Activated CD8-positive, alpha-beta memory T cell treated with anti-CD3 and anti-CD28 coated beads, Interleukin-2, amount 50 U/mL, for 4 hours (primary cell): ENCODE measurements at regions not wholly inside any gene's neighbourhood (a gene's known extent, or its start where the extent isn't known, plus 50 kb on each side); places are given as distances from the start of the nearest gene placed in this dataset.

Source experiments
- DNase-seq: peaks from one replicate; pipeline ENCODE4 v3.0.0-alpha.2; 2020

- DNase-seq: no peak
Observed at GRCh38 chr22:27212617-27213177, 555.3 kb downstream of the MIAT start.

GRCh38 chr22:27213294-27213693, 555.9 kb downstream of the MIAT start:
- DNase-seq: no peak

DNA sequence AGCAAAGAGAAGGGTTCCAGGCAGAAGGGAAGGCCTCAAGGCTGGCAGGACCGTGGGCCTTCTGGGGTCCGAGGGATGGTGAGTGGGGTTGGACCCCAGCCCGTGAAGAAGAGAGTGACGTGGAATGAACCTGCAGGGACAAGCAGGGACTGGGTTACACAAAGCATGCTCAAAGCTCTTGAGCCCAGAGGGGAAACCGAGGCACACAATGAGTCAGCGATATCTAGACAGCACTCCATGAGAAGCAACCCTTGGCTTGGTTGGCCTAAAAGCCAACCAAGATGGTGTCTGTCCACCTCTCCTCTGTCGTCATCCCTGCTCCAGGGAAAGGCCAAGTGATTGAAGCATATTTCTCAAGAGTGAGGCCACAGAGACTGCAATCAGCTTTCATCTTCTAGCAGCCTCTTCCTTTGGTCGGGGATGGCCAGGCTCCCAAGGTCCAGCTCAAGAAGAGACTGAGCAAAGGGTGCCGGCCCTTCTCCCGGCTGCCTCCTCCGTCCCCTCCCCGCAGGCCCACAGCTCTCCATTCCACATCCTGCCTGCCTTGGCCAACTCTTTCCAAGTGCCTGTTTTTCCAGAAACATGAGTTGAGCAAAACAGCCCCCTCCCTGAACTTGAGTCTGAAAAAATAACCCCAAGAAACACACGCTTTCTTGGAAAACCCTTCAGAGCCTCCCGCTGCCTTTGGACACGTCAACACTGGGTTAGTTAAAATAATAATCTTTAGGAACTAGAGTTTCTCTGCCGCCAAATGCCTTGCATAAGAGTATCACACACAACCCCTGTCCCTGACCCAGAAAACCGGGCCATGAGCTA, 556.6 kb downstream of the MIAT start:
- no peak for DNase-seq

- no peak for DNase-seq
Observed at GRCh38 chr22:27214691-27215090, 557.3 kb downstream of the MIAT start.

- DNase-seq: no peak
Observed at GRCh38 chr22:27215871-27216270, 558.5 kb downstream of the MIAT start.

DNA sequence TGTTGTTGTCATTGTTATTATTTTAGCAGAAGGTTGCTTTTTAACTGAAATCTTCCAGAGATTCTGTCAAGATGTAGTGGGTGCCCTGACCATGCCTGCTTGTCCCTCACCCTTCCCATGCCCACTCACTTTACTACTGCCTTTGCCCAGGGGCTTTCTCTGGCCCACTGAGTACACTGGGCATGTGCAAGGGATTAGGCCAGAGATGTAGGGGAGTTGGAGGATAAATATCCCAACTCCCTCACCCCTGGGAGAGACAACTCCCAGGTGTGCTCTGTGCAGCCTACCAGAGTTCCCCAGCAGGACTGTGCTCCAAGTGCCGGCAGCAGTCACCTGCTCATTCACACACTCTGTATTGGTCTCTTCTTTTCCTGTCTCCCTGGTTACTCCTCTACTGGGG, 559.1 kb downstream of the MIAT start:
- no peak for DNase-seq

GRCh38 chr22:27217154-27217553, 559.8 kb downstream of the MIAT start:
- DNase-seq: no peak

DNA sequence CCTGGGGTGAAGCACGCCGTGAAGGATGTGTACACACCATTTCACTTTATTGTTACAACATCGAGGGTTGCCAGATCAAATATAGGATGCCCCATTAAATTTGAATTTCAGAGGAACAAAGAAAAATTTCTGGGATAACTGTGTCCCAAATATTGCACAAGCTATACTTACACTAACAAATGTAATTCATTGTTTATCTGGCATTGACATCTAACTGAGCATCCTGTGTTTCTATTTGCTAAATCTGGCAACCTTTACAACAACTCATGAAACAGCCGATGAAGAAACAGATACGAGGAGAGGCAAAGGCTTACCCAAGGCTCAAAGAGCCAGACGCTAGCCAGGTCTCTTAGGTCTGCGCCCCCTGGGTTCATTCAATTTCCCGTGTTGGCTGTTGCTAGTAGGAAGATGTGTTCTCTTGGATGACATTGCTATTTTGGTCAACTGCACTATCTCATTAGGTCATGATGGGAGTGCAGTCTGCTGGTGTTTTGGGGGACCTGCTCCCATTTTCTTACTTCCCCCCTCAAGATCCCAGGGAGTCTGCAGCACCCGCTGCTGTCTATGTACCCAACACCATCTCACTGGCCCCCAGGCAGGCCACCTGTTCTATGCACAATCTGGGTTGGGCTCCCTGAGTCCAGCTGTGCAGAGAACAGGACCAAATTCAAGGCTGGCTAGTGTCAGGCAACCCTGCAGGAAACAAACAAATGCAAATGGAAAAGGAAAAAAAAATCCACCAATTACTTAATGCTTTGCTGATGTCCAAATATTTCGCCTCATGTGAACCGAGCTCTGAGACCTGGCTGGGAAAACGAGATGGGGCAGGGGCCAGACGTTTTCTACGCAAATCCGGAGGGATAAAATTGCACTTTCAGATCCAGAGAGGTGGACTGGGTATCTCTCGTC, 560.9 kb downstream of the MIAT start:
- no peak for DNase-seq

GRCh38 chr22:27219036-27219435, 561.6 kb downstream of the MIAT start:
- no peak for DNase-seq

DNA sequence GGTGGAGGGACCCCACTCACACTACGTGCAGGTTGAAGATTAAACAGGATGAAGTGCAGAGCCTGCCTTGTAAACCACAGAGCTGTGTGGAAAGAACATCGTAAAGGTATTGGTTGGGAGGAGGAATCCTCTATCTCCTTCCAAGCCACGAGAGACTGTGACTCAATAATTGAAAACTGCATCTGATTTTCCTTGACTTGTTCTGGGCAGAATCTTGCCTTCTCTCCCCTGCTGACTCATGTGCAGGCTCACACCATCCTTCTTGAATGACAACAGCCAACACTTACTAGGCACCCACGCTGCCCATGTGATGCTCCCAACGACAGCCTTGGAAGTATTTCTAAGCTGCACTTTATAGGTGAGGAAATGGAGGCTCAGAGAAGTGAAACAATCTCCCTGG, 563.0 kb downstream of the MIAT start:
- DNase-seq: no peak

GRCh38 chr22:27222178-27222577, 564.8 kb downstream of the MIAT start:
- no peak for DNase-seq

- no peak for DNase-seq
Observed at GRCh38 chr22:27223317-27224177, 566.2 kb downstream of the MIAT start.

- no peak for DNase-seq
Observed at GRCh38 chr22:27224485-27225374, 567.3 kb downstream of the MIAT start.

DNA sequence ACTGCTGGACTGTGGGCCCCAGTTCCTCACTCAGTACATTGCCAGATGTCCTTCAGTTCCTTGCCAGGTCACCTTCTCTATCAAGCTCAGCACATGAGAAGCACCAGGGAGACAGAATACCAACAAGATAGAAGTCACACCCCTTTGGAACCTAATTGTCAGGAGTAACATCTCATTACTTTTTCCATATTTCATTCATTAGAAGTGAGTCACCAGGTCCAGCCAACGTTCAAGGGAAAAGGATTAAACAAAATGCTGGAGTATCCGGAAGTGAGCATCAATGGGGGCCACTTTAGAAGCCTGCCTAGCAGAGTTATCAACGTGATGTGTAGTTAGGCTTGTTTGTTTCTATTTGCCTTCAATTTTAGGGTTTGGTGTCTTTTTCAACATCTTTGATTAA, 569.3 kb downstream of the MIAT start:
- no peak for DNase-seq

GRCh38 chr22:27228771-27229170, 571.4 kb downstream of the MIAT start:
- no peak for DNase-seq

DNA sequence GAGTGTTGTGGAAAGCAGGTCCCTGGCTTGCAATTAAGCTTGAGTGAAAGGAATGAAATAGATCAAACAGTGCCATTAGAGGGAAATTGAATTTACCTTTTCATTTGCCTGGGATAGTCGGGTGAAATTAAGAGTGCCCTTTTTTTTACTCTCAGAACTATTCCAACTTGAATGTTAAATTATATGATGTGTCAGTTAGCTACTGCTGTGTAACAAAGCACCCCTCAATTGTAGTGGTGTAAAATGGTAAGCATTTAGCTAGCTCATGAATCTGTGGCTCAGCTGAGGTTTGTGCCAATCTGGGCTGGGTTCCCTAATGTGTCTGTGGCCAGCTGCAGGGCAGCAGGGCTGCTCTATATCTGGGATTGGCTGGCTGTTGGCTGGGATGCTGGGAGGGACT, 571.4 kb downstream of the MN1 start:
- DNase-seq: no peak

DNA sequence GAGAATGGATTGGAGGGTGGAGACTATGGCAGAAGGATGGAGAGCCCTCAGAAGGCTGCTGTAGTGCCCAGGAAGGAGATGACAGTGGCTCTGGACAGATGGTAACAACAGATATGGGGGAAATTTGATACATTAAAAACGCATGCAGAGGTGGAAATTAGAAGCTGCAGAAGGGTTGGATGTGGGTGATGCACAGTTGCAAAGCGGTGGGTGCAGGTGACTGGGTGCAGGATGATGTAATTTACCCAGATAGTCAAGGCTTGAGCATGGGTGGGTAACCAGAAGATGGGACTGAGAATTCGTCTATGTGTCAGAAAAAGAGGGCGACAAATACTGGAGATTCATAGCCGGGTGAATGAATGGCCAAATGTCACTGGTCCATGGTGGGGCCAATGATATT, 570.3 kb downstream of the MN1 start:
- no peak for DNase-seq

DNA sequence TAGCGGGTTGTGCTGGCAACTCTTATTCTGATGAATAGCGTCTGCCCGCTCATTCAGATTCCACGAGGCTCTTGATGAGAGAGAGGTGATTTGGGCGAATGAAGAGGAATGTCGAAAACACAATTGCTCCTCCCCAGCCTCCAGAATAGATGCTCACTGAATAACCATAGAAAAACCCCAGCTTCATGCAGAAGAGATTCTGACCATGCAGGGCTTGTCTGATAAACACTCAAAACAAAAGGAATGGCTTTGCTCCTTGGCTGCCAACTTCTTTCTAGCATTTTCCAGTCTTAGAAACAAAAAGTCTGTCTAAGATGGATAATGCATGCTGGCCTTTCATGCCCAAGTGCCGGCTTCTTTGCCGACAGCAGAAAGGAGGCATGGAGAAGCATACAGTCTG, 569.5 kb downstream of the MN1 start:
- DNase-seq: no peak

DNA sequence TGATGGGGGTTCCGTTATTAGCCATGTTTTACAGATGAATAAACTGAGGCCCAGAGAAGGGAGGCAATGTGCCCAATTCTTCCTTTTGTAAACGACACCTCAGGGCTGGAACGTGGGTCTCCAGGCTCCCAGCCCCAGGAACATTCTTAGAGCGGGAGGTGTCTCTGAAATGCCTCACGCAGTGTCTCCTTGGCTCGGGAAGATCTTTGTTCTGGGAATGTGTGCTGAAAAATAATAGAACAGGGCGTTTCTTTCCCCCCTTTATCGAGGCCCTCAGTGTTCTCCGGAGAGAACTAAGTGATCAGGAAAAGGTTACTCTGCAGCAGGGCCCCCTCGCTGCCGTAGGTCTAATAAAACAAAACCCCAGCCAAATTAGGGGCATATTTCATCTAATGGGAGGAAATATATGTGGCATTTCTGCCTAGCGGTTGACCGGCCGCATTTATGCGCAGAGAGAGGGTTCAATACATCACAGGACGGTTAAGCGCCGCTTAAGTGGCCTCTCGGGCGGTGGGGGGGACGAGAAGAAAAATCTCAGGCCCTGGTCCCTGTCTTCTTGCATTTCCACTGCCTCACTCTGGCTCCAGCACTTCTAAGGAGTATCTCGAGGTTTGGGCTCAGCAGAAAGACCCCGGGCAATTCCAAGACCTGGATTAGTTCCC, 564.3 kb downstream of the MN1 start:
- no peak for DNase-seq

DNA sequence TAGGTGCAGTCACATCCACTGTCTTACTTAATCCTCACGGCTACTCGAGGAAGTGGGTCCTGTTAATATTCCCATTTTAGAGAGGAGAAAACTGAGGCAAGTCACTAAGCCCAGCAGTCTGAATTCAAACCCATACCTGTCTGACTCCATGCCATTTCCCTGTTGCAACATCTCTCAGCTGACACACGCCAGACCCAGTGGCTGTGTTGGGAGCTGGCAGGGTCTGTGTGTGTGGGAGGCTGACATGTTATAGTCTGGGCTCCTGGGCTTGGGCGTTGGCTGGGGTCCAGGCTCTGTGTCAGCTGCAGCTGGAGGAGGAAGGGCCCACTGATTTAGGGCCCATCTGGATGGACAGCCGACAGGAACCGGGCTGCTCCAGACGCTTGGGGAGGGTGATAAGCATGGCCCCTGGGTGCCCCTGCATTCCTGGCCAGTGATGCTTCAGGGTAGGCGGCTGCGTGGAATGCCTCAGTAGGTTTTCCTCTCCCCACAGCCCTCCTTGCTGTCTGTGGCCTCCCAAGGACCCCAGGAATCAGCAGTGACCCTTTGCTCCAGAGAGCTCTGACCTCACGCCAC, 562.5 kb downstream of the MN1 start:
- DNase-seq: no peak

- DNase-seq: no peak
Observed at GRCh38 chr22:27239520-27239919, 562.0 kb downstream of the MN1 start.
